Suppressor macrophage treated with lipopolysaccharide for 1 hour (primary cell): ENCODE measurements at regions not wholly inside any gene's neighbourhood (a gene's known extent, or its start where the extent isn't known, plus 50 kb on each side); places are given as distances from the start of the nearest gene placed in this dataset.
"Not testable (repeated sequence)": the region's sequence is repeated elsewhere in the genome, so short reads cannot be mapped to it uniquely, and the experiment has no call there.

Experiments
- DNase-seq, 3 donors: peaks; one replicate each; pipeline ENCODE4 v3.0.0-alpha.2; 2020 to 2022

DNA sequence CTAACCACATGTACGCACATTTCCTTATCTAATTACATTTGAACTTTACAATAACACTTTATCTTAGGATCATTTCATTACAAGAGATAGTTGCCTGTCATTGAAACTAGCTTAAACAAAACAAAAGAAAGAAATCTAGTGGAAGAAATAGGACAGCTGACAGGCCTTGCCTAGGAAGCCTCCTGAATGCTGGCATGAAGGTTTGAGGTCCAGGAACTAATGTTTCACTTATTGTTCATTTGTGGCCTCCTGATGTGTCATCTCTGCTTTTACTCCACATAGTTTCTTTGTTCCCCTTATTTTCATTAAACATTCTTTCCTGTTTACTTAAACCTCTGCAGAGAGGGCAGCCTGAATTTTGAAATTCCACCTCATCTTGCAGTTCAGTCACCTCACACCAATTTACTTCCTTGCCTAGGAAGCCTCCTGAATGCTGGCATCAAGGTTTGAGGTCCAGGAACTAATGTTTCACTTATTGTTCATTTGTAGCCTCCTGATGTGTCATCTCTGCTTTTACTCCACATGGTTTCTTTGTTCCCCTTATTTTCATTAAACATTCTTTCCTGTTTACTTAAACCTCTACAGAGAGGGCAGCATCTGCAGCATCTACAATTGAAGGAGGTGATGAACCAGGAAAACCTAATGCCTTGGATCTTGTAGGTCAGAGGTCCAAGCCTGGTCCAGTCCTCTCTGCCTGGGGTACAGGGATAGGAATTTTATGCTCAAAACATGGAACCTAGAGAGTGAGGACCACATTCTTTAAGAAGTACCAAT, 319.2 kb downstream of the SPATA31A1 start:
- DNase-seq, result not testable (repeated sequence)

DNA sequence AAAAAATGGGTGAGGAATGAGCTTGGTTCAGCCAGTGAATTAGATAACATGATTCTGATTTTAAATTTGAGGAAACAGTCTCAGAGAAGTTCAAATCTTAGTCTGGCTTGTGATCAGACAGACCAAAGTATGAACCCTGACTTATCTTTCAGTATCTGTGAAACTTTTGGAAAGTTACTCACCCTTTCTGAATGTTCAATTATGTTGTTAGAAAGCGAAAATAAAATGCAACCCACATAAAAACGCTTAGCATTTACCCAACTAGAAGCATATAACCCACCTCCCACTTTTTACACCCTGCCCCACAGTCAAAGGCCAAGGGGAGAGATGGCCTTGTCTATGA, 319.7 kb downstream of the SPATA31A1 start:
- not testable (repeated sequence) for DNase-seq

DNA sequence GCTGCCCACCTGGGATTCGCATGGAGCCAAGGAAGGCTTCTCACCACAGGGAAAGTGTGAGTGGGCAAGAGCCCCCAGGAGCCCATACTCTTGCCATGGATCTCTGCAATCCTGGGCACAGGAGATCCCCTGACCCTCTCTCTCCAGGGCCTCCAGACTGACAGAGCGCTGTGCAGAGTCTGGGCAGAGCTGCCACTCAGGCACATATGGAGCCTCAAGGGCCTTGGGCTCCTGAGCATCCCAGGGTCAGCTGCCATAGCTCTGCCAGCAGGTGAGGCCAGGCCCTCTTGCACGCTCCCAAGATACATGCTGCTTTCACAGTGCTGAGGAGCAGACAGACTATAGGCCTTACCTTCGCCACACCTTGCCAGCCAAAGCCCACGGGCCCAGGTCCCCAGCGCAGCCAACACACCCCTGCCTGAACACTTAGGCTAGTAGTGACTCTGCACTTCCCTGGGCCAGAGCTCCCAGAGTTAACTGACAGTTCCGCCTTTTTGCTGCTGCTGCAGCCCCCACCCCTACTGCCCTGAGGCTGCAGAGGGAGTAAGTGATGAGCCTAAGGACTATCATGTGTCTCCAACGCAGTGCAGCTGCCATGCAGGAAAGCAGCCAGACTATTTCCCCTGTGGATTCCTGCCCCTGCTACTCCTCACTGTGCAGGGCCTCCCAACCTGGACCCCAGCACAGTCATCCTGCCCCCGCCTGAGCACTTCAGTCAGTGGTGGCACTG, 323.2 kb downstream of the SPATA31A1 start:
- not testable (repeated sequence) for DNase-seq

DNA sequence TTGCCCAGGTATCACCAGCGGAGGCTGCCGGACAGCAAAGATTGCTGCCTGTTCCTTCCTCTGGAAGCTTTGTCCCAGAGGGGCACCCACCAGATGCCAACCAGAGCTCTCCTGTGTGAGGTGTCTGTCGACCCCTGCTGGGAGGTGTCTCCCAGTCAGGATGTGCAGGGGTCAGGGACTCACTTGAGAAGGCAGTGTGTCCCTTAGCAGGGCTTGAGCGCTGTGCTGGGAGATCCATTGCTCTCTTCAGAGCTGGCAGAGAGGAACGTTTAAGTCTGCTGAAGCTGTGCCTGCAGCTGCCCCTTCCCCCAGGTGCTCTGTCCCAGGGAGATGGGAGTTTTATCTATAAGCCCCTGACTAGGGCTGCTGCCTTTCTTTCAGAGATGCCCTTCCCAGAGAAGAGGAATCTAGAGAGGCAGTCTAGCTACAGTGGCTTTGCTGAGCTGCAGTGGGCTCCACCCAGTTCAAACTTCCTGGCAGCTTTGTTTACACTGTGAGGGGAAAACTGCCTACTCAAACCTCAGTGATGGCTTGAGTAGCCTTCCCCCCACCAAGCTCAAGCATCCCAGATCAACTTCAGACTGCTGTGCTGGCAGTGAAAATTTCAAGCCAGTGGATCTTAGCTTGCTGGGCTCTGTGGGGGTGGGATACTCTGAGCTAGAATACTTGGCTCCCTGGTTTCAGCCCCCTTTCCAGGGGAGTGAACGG, 325.4 kb downstream of the SPATA31A1 start:
- not testable (repeated sequence) for DNase-seq

DNA sequence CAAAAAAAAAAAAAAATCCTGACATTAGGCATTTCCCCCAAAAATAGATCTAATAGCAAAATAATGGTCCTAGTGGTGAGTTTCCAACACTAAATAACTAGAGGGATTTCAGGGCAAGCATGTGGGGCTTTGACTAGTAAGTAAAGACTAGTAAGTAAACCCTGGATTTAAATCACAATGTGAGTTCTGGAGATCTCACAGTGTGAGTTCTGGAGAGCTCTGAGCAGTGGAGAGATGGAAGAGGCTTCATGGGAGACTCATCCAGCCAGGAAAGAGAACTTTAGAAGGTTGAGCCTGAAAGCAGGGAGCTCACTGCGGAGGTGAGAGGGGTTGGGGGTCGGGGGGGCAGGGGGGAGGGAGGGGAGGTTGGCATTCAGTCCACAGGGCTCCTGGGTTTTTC, 373.4 kb downstream of the SPATA31A1 start:
- not testable (repeated sequence) for DNase-seq

DNA sequence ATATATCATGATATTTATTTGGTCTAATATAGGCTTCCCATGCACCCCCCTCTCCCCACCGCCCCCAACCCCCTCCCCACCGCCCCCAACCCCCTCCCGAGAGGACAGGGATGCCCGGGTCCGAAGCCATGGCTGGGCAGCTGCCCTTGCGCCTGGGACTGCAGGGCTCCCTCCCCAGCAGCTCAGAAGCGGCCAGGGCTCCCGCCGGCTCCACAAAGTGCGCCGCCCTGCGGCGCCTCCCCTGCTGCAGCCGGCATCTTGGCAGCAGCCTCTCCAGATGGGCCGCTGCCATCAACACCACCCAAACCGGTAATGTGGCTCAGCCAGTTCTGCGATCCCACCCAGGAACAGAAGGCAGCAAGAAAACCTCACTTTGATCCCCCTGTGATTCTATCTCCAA, 389.4 kb downstream of the SPATA31A1 start:
- DNase-seq, result not testable (repeated sequence)

DNA sequence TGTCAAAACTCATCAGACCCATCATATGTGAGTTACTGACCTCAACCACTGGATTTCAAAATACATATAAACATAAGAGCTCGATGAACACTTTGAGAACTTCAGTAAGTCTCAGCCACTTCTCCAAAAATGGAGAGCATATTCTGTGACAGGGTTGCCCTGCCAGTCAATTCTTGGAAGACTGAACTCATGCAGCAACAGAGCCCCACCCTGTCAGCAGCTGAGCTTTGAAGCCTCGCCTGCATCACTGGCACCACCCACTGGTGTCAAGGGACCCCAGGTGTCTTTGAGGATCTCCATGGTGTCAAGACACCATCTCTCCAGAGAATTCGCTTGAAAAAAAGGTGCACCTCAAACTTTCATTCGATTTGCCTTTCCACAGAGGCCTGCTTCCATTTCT, 420.1 kb downstream of the SPATA31A1 start:
- not testable (repeated sequence) for DNase-seq

DNA sequence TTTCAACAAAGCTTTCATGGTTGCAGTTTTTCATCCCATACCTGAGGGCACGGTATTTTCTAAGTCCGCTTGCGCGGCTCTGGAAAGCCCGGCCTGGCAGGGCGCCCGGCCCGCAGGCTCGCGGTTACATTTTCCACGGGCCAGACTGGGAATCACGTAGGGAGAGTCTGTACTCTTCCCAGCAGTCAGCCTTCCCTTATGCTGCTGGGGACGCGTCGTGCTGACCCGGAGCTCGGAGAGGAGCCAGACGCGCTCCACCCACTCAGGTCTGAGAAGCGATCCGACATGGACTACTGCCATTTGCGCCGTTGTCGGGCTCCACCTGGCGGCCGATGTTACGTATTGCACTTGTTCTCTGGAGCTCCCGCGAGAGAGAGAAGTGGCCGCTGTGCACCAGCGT, 435.9 kb downstream of the SPATA31A1 start:
- not testable (repeated sequence) for DNase-seq

DNA sequence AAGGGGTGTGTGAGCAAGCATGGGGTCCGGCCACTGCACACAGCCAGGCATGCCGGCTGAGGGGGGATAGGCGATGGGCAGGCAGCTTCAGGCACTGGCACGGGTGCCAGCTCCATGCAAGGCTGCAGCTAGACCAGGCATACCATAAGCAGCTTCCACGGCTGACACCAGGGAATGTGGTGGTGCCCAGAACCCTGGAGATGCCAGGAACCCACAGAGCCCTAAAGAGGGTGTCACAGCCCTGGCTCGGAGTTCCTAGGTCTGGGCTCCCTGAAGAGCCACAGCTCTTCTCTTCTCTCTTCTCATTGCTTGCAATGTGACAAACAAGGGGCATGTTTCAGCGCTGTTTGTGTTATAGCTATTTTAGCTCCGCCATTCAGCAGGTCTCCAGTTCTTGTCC, 442.5 kb downstream of the SPATA31A1 start:
- DNase-seq, result not testable (repeated sequence)

DNA sequence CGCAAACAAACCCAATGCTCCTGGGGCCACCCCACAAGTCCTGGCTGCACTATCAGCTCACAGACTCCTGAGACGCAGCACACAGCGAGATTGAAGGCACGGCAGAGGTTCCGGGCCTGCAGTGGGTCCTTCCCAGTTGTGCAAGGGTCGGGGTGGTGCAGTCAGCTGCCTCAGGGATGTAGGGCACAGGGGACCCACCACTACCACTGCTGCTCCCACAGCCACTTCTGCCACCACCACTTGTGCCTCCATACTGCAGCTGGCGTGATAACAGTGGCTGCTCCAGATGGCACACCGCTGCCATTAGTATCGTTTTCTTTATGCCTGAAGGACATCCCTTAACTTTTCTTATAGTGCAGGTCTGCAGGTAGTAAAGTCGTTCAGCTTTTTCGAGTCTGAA, 443.8 kb downstream of the SPATA31A1 start:
- DNase-seq, result not testable (repeated sequence)

DNA sequence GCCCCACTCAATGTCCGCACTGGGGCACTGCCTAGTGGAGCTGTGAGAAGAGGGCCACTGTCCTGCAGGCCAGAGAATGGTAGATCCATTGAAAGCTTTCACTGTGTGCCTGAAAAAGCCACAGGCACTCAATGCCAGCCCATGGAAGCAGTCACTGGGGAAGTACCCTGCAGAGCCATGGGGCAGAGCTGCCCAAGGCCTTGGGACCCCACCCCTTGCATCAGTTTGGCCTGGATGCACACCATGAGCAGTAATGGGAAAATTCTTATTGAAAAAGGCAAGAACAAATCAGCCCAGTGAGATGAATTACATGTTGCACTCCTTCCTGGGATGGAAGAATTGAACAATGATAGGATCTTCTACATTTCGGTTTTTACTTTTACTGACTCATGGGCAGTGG, 447.1 kb downstream of the SPATA31A1 start:
- not testable (repeated sequence) for DNase-seq

DNA sequence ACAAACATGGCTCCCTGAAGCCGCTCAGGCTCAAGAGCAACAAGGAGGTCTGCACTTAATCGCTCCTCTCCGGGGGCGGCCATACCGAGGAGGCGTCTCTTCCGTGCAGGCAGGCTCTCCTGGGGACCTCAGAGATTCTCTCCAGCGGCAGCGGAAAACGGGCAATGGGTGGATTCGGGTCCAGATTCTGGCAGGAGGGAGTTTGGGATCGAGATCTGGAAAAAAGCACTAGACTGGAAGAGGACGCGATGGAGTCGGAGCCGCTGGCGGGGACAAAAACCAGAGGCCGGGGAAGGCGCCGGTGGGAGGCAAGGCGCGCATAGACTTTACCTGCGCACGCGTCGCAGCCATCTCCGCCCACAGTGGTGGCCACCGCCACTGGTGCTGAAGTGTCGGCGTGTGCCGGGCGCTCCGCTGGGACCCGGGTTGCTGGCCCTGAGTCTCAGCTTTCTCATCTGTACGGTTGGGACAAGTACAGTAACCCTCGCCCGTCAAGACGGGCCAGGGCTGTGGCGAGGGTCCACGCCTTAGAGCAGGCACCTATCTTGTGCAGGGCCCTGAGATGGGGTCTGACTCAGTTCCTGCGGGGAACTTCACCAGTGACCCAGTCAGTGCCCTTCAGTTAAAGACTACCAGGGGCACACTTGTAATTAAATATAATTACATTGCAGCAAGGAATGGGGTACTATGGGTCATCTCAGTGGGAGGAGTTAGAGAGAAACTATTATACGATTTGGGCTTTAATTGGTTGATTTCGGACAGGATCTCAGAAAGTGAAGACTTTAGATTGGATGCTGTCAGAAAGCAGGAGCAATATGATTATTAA, 454.1 kb downstream of the SPATA31A1 start:
- DNase-seq, result peak; percentile 25 to 57 (median 29)

DNA sequence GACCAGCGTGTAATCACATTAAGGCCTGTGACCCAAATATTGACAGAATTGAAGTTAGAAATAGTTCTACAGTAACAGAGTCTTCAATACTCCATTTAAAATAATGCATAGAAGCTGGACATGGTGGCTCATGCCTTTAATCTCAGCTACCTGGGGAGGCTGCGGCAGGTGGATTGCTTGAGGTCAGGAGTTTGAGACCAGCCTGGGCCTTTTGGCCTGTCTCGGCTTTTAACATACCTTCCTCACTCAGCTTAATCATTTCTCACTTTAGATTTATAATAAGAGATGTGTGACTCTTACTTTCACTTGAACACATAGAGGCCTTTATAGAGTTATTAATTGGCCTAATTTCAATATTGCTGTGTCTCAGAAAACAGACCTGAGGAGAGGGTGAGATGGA, 454.9 kb downstream of the SPATA31A1 start:
- not testable (repeated sequence) for DNase-seq

DNA sequence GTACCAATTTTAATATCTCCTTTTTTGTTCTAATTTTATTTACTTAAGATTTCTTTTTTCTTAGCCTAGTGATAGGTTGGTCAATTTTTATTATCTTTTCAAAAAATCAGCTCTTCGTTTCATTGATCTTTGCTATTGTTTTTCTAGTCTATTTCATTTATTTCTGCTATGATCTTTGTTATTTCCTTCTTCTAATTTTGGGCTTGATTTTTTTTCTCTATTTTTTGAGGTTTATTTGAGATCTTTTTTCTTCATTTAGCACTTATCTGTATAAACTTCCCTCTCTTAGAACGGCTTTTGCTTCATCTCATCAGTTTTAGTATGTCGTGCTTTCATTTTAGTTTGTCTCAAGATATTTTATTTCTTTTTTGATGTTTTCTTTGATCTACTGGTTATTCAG, 456.1 kb downstream of the SPATA31A1 start:
- not testable (repeated sequence) for DNase-seq

DNA sequence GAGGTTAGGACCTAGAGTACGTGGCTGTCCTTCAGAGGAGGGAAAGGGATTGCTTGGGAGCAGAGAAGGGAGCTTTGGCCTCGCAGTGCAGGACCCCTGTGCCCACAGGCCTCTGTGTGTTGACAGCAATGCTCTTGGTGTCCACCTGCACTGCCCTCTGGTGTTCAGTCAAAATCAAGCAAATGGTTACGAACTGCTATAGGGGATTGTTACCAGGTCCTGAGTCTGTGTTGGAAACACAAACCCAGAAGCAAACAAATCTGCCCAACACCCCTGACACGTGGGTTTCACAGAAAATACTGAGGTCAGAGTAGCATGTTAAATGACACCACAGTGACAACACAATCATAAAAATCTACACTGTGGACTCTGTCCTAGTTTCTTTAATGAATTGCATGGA, 473.0 kb downstream of the SPATA31A1 start:
- not testable (repeated sequence) for DNase-seq
